ENCODE measurements at regions not wholly inside any gene's neighbourhood (a gene's known extent, or its start where the extent isn't known, plus 50 kb on each side); places are given as distances from the start of the nearest gene placed in this dataset.

- ATAC-seq (no peak), DNase-seq (no peak)
- no peak overlapping the region for H3K27ac ChIP-seq
- H3K36me3 ChIP-seq: no peaks in the 10 kb centered on the region
- H3K27me3 ChIP-seq (ENCODE audit: low read depth): no peaks in the 10 kb centered on the region
- no peak overlapping the region for H3K4me3 ChIP-seq
- TF ChIP-seq, protein P1, sequence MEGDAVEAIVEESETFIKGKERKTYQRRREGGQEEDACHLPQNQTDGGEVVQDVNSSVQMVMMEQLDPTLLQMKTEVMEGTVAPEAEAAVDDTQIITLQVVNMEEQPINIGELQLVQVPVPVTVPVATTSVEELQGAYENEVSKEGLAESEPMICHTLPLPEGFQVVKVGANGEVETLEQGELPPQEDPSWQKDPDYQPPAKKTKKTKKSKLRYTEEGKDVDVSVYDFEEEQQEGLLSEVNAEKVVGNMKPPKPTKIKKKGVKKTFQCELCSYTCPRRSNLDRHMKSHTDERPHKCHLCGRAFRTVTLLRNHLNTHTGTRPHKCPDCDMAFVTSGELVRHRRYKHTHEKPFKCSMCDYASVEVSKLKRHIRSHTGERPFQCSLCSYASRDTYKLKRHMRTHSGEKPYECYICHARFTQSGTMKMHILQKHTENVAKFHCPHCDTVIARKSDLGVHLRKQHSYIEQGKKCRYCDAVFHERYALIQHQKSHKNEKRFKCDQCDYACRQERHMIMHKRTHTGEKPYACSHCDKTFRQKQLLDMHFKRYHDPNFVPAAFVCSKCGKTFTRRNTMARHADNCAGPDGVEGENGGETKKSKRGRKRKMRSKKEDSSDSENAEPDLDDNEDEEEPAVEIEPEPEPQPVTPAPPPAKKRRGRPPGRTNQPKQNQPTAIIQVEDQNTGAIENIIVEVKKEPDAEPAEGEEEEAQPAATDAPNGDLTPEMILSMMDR (IDR thresholded peaks at IDR 0.05): no peak
- H3K9me3 ChIP-seq: no peaks in the 10 kb centered on the region
- H3K4me1 ChIP-seq: peaks cover 11% of the 10 kb centered on the region
- intact Hi-C loops (cut with DNase I): no loop called here
Observed at GRCh38 chr6:25167961-25168360, 111.2 kb upstream of the CARMIL1 start.

DNA sequence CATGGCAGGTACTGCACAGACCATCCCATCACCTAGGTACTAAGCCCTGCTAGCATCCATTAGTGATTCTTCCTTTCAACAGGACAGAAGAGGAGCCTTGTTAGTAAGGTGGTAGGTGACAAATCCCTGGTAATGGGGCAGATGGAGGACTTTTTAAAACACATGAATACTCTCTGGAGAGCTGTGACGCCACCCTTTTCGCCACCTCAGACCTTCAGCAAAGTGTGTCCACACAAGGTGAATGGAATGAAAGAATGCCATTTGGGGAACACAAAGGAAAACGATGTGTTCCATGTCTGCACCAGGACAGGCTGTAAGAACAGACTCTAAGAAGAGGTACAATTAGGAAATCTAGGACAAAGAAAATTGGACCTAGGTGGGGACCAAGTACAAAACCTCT lies 110.5 kb upstream of the CARMIL1 start:
- Histone ChIP-seq H3K27ac (no peak overlapping the region), H3K27me3 (ENCODE audit: low read depth) (no peaks in the 10 kb centered on the region), H3K4me1 (peaks cover 17% of the 10 kb centered on the region), H3K4me3 (no peak overlapping the region), H3K36me3 (no peaks in the 10 kb centered on the region), H3K9me3 (no peaks in the 10 kb centered on the region)
- ATAC-seq (no peak), DNase-seq (no peak)
- TF ChIP-seq, protein P1 (IDR thresholded peaks at IDR 0.05): no peak
- intact Hi-C loops (cut with DNase I): no loop called here

- Histone ChIP-seq H3K27me3 (ENCODE audit: low read depth) (no peaks in the 10 kb centered on the region), H3K36me3 (no peaks in the 10 kb centered on the region), H3K4me1 (peaks cover 26% of the 10 kb centered on the region), H3K9me3 (no peaks in the 10 kb centered on the region), H3K4me3 (no peak overlapping the region), H3K27ac (no peak overlapping the region)
- intact Hi-C loops (cut with DNase I): no loop called here
- DNase-seq (no peak), ATAC-seq (no peak)
- TF ChIP-seq, protein P1 (IDR thresholded peaks at IDR 0.05): no peak
Observed at GRCh38 chr6:25169553-25169952, 109.6 kb upstream of the CARMIL1 start.

DNA sequence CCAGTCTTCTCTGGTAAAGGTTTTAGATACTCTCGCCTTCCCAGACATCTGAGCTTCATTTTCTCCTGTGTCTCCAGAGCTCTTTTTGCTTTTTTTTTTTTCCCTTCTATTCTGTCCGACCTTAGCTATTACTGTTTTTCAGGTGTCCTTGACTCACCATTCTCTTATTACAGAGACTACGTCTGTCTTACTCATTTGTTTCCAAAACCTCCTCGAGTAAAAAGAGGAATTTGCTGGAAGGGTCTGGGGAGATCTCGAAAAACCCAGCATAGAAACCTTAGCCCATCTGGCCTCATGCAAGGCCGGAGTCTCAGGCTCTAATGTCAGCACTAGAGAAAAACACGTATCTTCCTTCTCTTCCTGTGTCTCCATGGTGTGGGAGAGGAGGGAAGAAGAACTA lies 109.2 kb upstream of the CARMIL1 start:
- intact Hi-C loops (cut with DNase I): no loop called here
- H3K27me3 ChIP-seq (ENCODE audit: low read depth): no peaks in the 10 kb centered on the region
- no peaks in the 10 kb centered on the region for H3K9me3 ChIP-seq
- no peaks in the 10 kb centered on the region for H3K36me3 ChIP-seq
- TF ChIP-seq, protein P1 (IDR thresholded peaks at IDR 0.05): no peak
- DNase-seq (no peak), ATAC-seq (no peak)
- H3K27ac ChIP-seq: no peak overlapping the region
- H3K4me3 ChIP-seq: no peak overlapping the region
- peaks cover 29% of the 10 kb centered on the region for H3K4me1 ChIP-seq

GRCh38 chr6:25170640-25171039 lies 108.5 kb upstream of the CARMIL1 start:
- no peak for ATAC-seq
- TF ChIP-seq, protein P1 (IDR thresholded peaks at IDR 0.05): no peak
- Histone ChIP-seq H3K27ac (no peak overlapping the region), H3K4me3 (no peak overlapping the region), H3K36me3 (no peaks in the 10 kb centered on the region), H3K4me1 (peaks cover 36% of the 10 kb centered on the region), H3K9me3 (no peaks in the 10 kb centered on the region), H3K27me3 (ENCODE audit: low read depth) (no peaks in the 10 kb centered on the region)
- no peak for DNase-seq
- intact Hi-C loops (cut with DNase I): no loop called here

DNA sequence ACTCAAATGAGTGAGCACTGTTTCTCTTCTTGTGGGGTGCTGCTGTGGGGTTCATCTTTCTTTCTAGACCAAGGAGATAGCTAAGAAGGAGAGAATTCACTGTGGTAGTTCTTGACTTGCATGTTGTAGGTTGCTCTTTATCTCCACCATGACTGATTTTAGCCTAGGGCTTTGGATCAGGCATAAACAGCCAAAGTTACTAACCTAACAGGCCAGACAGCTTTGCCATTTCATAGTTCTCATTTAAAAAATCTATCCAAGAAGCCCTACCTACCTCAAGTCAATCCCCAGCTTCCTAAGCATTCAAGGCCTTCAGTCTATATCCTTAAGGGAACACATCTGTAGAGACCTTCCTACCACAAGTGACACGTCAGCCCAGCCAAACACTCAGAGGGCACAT lies 107.9 kb upstream of the CARMIL1 start:
- no peak for ATAC-seq

More for the DNA sequence above, 107.9 kb upstream of the CARMIL1 start:
- Histone ChIP-seq H3K36me3 (no peaks in the 10 kb centered on the region), H3K4me1 (peaks cover 43% of the 10 kb centered on the region), H3K27ac (no peak overlapping the region), H3K9me3 (no peaks in the 10 kb centered on the region), H3K4me3 (no peak overlapping the region), H3K27me3 (ENCODE audit: low read depth) (no peaks in the 10 kb centered on the region)
- DNase-seq: no peak
- TF ChIP-seq, protein P1 (IDR thresholded peaks at IDR 0.05): no peak
- intact Hi-C loops (cut with DNase I): no loop called here
